Spleen (tissue), 11 donors: ENCODE measurements at regions not wholly inside any gene's neighbourhood (a gene's known extent, or its start where the extent isn't known, plus 50 kb on each side); places are given as distances from the start of the nearest gene placed in this dataset.

Experiments used
- DNase-seq: peaks from one replicate; pipeline ENCODE4 v3.0.0-alpha.2; 2020
- H3K27ac ChIP-seq, 8 donors: fragments of 200-600 bp; sonication (generic) in 7 of 8; 1 replicate in 4 of 8; 2 replicates in 4 of 8; pipeline versions ENCODE4 v1.5.0 to v1.8.0; 2016 to 2021; ENCODE audit warnings: inconsistent platforms in 4 of 8, mild to moderate bottlenecking in 4 of 8, moderate library complexity in 1 of 8
- H3K27me3 ChIP-seq, 7 donors: fragments of 200-600 bp; sonication (generic) in 6 of 7; replicated peaks in 1 of 7; 1 replicate in 4 of 7; 2 replicates in 3 of 7; pipeline versions ENCODE4 v1.5.0 to v1.8.0; 2016 to 2021; ENCODE audit warnings: inconsistent platforms in 3 of 7, mild to moderate bottlenecking in 1 of 7
- H3K36me3 ChIP-seq, 6 donors: fragments of 200-600 bp; sonication (generic) in 5 of 6; 1 replicate in 4 of 6; 2 replicates in 2 of 6; pipeline versions ENCODE4 v1.5.0 to v1.8.0; 2016 to 2021; ENCODE audit warnings: inconsistent platforms in 2 of 6
- H3K4me1 ChIP-seq, 6 donors: fragments of 200-600 bp; sonication (generic) in 5 of 6; 1 replicate in 3 of 6; 2 replicates in 3 of 6; pipeline versions ENCODE4 v1.5.0 to v1.8.0; 2016 to 2021; ENCODE audit warnings: inconsistent platforms in 3 of 6
- H3K4me3 ChIP-seq, 8 donors: fragments of 200-600 bp; sonication (generic) in 7 of 8; 1 replicate in 4 of 8; 2 replicates in 4 of 8; pipeline versions ENCODE4 v1.5.0 to v1.8.0; 2016 to 2021; ENCODE audit warnings: inconsistent platforms in 4 of 8, mild to moderate bottlenecking in 4 of 8, moderate library complexity in 2 of 8
- H3K9me3 ChIP-seq, 8 donors: fragments of 200-600 bp; sonication (generic) in 7 of 8; 1 replicate in 4 of 8; 2 replicates in 4 of 8; pipeline versions ENCODE4 v1.5.0 to v1.8.0; 2016 to 2021; ENCODE audit warnings: inconsistent platforms in 4 of 8
- POLR2A ChIP-seq, 3 donors: fragments of 450-650 bp; IDR thresholded peaks; one replicate each; pipeline ENCODE4 v1.5.1; 2017; ENCODE audit warnings: antibody characterized with exemption in 3 of 3, mild to moderate bottlenecking in 1 of 3
- POLR2AphosphoS5 ChIP-seq, 3 donors: sonication (generic); formaldehyde crosslinking; IDR thresholded peaks; one replicate each; pipeline ENCODE4 v1.5.1; 2017; ENCODE audit warnings: antibody characterized with exemption in 3 of 3
- WGBS, 5 donors: extraction: QIAGEN DNeasy Blood & Tissue Kit in 3 of 5; methylation state at CpG; one replicate each; pipeline versions ENCODE4 v1.1.5 to v1.1.7; 2013 to 2018; 5-methylcytosine and 5-hydroxymethylcytosine counted together
- intact Hi-C: fragments of 100-400 bp; cut with DNase I; formaldehyde crosslinking; loops from one replicate; pipeline ENCODE4 v1.15.0; 2023; ENCODE audit warnings: low total_unique reads
- TF ChIP-seq, protein P1 (sequence below), 11 experiments: fragments of 200-600 bp in 7 of 11; fragments of 450-650 bp in 4 of 11; sonication (generic) in 4 of 11; IDR thresholded peaks in 8 of 11; conservative IDR thresholded peaks in 3 of 11; 1 replicate in 7 of 11; 2 replicates in 4 of 11; pipeline versions ENCODE4 v1.4.0 to v1.8.0; 2016 to 2021; ENCODE audit warnings: antibody characterized with exemption in 11 of 11, inconsistent platforms in 4 of 11, mild to moderate bottlenecking in 1 of 11
- donor health status: healthy with polysubstance abuse.
- donor health status: DM: no; HTN: no; CAD: no; lungs with moderate emphysema.
- donor health status: DM: no; HTN: no; CAD: no.
- donor health status: Bipolar disorder and iron deficiency.
- donor health status: healthy.
- donor health status: DM: no; HTN: no; CAD: no.
- donor health status: DM: yes; HTN: yes; CAD: no.

DNA sequence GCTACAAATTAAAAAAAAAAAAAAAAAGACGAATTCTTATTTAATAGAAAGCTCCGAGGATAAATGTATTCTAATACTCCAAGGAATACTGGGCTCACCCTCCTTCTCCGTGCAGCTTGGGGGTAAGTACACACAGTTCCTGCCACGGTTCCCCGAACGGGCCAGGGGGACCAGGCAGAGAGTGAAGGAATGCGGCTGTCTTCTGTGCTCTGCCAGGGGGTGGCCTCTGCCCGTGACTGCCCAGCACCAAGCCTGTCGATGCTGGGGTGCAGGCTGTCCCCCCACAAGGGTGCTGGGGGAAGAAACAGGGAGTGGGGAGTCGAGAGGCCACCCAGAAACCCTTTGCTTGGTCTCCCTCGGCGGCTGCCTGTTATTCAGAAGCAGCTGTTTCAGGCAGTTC, 410.1 kb upstream of the IRX1 start:
- no peak for DNase-seq
- intact Hi-C loops: no loop called here
- H3K36me3 ChIP-seq: no peaks in the 10 kb centered on the region
- H3K4me1 ChIP-seq: no peaks in the 10 kb centered on the region
- H3K27ac ChIP-seq: no peak overlapping the region
- H3K27me3 ChIP-seq: peaks cover 0 to 5% (median 0%) of the 10 kb centered on the region in 7 donors
- no peak overlapping the region for H3K4me3 ChIP-seq
- TF ChIP-seq POLR2A (IDR thresholded peaks at IDR 0.05): no peak
- TF ChIP-seq, protein P1, sequence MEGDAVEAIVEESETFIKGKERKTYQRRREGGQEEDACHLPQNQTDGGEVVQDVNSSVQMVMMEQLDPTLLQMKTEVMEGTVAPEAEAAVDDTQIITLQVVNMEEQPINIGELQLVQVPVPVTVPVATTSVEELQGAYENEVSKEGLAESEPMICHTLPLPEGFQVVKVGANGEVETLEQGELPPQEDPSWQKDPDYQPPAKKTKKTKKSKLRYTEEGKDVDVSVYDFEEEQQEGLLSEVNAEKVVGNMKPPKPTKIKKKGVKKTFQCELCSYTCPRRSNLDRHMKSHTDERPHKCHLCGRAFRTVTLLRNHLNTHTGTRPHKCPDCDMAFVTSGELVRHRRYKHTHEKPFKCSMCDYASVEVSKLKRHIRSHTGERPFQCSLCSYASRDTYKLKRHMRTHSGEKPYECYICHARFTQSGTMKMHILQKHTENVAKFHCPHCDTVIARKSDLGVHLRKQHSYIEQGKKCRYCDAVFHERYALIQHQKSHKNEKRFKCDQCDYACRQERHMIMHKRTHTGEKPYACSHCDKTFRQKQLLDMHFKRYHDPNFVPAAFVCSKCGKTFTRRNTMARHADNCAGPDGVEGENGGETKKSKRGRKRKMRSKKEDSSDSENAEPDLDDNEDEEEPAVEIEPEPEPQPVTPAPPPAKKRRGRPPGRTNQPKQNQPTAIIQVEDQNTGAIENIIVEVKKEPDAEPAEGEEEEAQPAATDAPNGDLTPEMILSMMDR (IDR thresholded peaks at IDR 0.05 in 8 of 11, conservative IDR thresholded peaks at IDR 0.05 in 3 of 11): no peak
- TF ChIP-seq POLR2AphosphoS5 (IDR thresholded peaks at IDR 0.05): no peak
- peaks cover 0 to 7% (median 0%) of the 10 kb centered on the region in 8 donors for H3K9me3 ChIP-seq
- 54 to 68% (median 66%) methylated on average over 12 of the region's 12 CpGs for WGBS, 5 donors

DNA sequence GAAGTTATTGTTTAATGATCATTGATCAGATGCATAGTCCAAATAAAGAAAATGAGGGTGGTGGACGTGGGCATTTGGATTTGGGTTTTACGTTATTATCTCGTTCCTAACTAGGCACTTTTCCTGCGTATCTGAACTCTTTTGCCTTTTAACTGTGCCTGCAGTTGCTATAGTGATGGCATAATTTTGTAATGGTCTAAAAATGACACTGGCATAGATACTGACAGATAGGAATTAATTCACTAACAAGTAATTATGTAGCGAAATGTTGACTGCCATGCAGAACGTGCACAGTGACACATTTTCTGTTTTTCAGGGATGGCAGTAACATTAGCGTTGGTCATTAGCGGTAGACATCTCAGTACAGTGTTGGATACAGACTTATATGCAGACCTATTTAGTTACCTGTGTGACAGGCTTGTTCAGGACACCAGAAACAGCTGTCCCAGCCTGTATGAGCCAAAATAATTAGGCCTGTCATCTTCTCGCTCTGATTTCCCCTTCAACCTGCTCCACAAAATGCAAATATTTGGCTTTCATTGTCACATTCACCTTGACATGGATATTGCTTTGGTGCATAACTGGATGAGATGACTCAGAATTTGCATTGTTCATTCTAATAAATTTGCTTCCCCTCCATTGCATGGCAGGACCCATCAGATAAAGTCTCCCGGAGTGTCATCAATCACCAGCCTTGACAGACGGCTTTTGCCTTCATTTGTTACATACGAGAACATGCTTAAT, 413.3 kb upstream of the IRX1 start:
- Histone ChIP-seq H3K9me3 (peaks cover 0 to 7% (median 0%) of the 10 kb centered on the region in 8 donors), H3K36me3 (no peaks in the 10 kb centered on the region), H3K27me3 (peaks cover 0 to 5% (median 0%) of the 10 kb centered on the region in 7 donors), H3K4me3 (no peak overlapping the region), H3K27ac (no peak overlapping the region), H3K4me1 (no peaks in the 10 kb centered on the region)
- TF ChIP-seq POLR2AphosphoS5 (IDR thresholded peaks at IDR 0.05) (no peak), POLR2A (IDR thresholded peaks at IDR 0.05) (no peak)
- TF ChIP-seq, protein P1 (IDR thresholded peaks at IDR 0.05 in 8 of 11, conservative IDR thresholded peaks at IDR 0.05 in 3 of 11): no peak
- 75 to 83% (median 80%) methylated on average over 12 of the region's 12 CpGs for WGBS, 5 donors
- no peak for DNase-seq
- intact Hi-C loops: no loop called here

DNA sequence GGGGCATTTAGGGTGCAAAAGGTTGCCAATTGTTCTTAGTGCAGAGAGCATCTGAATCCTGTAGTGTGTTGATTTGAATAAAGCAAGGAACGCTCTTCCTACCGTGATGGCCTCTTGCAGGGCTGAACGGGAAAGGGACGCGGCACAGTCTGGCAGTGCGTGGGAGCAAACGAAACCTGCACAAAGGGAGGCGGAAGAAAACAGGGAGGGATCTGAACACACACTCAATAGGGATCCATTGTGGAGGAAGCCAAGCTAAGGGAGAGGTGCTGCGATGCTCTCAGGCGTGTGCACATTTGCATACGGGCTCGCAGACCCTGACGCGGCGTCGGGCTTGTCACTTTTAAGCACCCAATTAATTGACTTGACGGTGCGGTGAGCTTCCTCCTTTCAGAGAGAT, 414.0 kb upstream of the IRX1 start:
- Histone ChIP-seq H3K4me3 (no peak overlapping the region), H3K9me3 (peaks cover 0 to 12% (median 0%) of the 10 kb centered on the region in 8 donors), H3K36me3 (no peaks in the 10 kb centered on the region), H3K27ac (no peak overlapping the region), H3K27me3 (peaks cover 0 to 5% (median 0%) of the 10 kb centered on the region in 7 donors), H3K4me1 (no peaks in the 10 kb centered on the region)
- 54 to 70% (median 64%) methylated on average over 18 of the region's 18 CpGs for WGBS, 5 donors
- no peak for DNase-seq
- intact Hi-C loops: no loop called here
- TF ChIP-seq POLR2AphosphoS5 (IDR thresholded peaks at IDR 0.05) (no peak), POLR2A (IDR thresholded peaks at IDR 0.05) (no peak)
- TF ChIP-seq, protein P1 (IDR thresholded peaks at IDR 0.05 in 8 of 11, conservative IDR thresholded peaks at IDR 0.05 in 3 of 11): no peak

- H3K4me3 ChIP-seq: no peak overlapping the region
- WGBS, 5 donors: 83 to 91% (median 88%) methylated on average over 20 of the region's 20 CpGs
- no peak for DNase-seq
- TF ChIP-seq POLR2AphosphoS5 (IDR thresholded peaks at IDR 0.05): no peak
- TF ChIP-seq, protein P1 (IDR thresholded peaks at IDR 0.05 in 8 of 11, conservative IDR thresholded peaks at IDR 0.05 in 3 of 11): no peak
- TF ChIP-seq POLR2A (IDR thresholded peaks at IDR 0.05): no peak
- H3K36me3 ChIP-seq: no peaks in the 10 kb centered on the region
- no peaks in the 10 kb centered on the region for H3K4me1 ChIP-seq
- intact Hi-C loops: no loop called here
- peaks cover 0 to 12% (median 0%) of the 10 kb centered on the region in 8 donors for H3K9me3 ChIP-seq
- H3K27me3 ChIP-seq: peaks cover 0 to 4% (median 0%) of the 10 kb centered on the region in 7 donors
- no peak overlapping the region for H3K27ac ChIP-seq
Measured at GRCh38 chr5:3180636-3181035, 415.0 kb upstream of the IRX1 start.
